Astrocyte of the spinal cord (primary cell): ENCODE measurements at regions not wholly inside any gene's neighbourhood (a gene's known extent, or its start where the extent isn't known, plus 50 kb on each side); places are given as distances from the start of the nearest gene placed in this dataset.
A peak's percentile ranks its signal among the peaks of the same experiment; 100 is the strongest.

Experiments used
- DNase-seq: peaks from one replicate; pipeline ENCODE4 v3.0.0; 2011; ENCODE audit warnings: low read depth, low spot score
- H3K4me3 ChIP-seq: 2 replicates; pipeline ENCODE4 v1.5.1; 2011; ENCODE audit warnings: low read depth, mild to moderate bottlenecking, low read length, moderate library complexity
- CTCF ChIP-seq: IDR thresholded peaks from 2 replicates; pipeline ENCODE4 v1.5.1; 2012; ENCODE audit warnings: low read depth, mild to moderate bottlenecking, low read length, inconsistent platforms
- in situ Hi-C: cut with HindIII; loops from 2 replicates; pipeline ENCODE4 v1.10.0; 2017; ENCODE audit warnings: low sequenced_read_pairs

- in situ Hi-C loops = no loop called here
- no peak for TF ChIP-seq CTCF
- H3K4me3 ChIP-seq = no peak overlapping the region
- peak; percentile 9 for DNase-seq
Observed at GRCh38 chr4:100936661-100937375, 410.5 kb downstream of the PPP3CA start.

DNA sequence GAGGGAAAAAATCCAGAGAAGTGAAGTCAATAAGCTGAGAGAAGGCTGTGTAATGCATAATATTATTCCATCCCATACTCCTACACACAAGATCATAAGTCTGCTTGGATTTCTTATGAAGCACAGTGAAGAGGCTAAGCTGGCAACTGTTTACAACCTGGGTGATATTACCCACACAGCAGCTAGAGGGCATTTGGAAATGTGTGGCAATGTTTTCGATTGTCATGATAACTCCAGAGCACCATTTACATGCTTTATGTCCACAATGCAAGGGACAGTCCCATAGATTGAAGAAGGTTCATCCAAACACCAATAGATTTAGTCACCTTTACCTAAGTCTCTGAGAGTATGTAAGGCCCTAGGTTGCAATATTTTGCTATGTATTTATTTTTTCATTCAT, 412.2 kb downstream of the PPP3CA start:
- H3K4me3 ChIP-seq = no peak overlapping the region
- TF ChIP-seq CTCF = peak; percentile 39
- in situ Hi-C loops = no loop called here
- DNase-seq = no peak

DNA sequence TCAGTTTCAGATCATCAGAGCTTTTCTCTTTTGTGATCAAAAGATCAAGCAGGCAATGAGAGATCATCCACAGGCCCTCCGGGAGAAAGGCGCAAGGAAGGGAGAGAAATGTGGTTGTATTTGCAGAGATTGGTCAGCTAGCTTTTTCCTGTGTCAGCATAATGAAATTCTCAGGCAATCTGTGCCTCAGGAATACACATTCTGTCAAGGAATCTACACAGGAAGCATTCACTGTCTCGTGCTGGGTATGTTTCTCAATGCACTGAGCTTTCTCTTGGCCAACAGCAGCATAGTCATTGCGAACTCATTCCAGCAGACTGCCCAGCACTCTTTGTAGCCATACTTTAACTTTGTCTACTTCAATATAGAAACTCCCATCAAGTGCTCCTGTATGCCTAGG, 413.7 kb downstream of the PPP3CA start:
- in situ Hi-C loops = no loop called here
- H3K4me3 ChIP-seq = no peak overlapping the region
- peak; percentile 44 for DNase-seq
- TF ChIP-seq CTCF = no peak

GRCh38 chr4:100929758-100930157, 411.9 kb upstream of the EMCN start:
- no peak for DNase-seq
- no peak for TF ChIP-seq CTCF
- in situ Hi-C loops = no loop called here
- H3K4me3 ChIP-seq = no peak overlapping the region

DNA sequence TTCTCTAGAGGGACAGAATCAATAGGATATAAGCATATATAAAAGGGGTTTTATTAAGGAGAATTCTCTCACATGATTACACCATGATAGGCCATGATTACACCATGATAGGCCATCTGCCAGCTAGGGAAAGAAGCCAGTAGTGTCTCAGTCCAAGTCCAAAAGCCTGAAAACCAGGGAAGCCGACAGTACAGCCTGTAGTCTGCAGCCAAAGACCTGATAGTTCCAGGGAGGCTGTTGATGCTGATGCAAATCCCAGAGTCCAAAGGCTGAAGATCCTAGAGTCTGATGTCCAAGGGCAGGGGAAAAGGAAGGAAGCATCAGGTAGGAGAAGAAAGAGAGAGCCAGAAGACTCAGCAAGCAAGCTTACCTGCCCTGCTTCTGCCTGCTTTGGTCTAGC, 411.3 kb upstream of the EMCN start:
- H3K4me3 ChIP-seq = no peak overlapping the region
- in situ Hi-C loops = no loop called here
- no peak for TF ChIP-seq CTCF
- DNase-seq = no peak

DNA sequence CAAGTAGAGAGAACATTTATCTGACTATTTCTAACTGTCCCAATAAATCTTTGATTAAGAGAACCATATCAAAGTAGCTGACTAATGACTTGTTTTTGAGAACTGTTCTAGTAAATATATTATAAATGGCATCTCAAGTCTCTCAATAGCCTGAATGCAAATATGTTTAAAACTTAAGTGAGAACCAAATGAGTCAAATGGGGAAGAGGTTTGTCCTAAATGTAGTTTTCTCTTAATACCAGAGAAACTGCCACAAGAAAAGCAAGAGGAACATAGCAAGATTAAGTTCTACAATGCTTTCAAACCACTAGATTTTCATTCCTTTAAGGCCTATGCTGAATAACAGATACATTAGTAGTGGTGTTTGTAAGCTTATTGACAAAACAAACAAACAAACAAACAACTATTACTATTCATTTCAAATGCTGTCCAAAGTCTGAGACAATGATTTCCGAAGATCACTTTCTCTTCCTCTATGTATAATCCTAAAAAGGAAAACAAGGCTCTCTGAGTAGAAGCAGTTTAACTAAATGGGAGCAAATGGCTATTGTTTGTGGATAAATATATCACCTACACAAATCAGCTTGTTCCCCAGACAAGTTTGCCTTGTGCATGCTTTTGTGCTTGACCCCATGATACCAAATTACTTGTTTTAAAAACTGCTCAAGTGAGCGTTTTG, 408.4 kb upstream of the EMCN start:
- no peak for DNase-seq
- H3K4me3 ChIP-seq = no peak overlapping the region
- in situ Hi-C loops = no loop called here
- TF ChIP-seq CTCF = no peak
